D721Med (cell line): ENCODE measurements at regions not wholly inside any gene's neighbourhood (a gene's known extent, or its start where the extent isn't known, plus 50 kb on each side); places are given as distances from the start of the nearest gene placed in this dataset.

Experiments
- DNase-seq: peaks from one replicate; pipeline ENCODE4 v3.0.0; 2011; ENCODE audit warnings: low spot score; ENCODE audit not compliant: insufficient read length
- FAIRE-seq: peaks from 2 replicates; lab custom pipeline; 2011; peaks lifted over from hg19 to GRCh38; lab: Jason Lieb, UNC
- TF ChIP-seq, protein P1 (sequence below): IDR thresholded peaks from 2 replicates; pipeline ENCODE4 v1.5.1; 2012; ENCODE audit warnings: mild to moderate bottlenecking, control low read depth; ENCODE audit not compliant: insufficient read depth; ENCODE audit errors: missing control alignments

DNA sequence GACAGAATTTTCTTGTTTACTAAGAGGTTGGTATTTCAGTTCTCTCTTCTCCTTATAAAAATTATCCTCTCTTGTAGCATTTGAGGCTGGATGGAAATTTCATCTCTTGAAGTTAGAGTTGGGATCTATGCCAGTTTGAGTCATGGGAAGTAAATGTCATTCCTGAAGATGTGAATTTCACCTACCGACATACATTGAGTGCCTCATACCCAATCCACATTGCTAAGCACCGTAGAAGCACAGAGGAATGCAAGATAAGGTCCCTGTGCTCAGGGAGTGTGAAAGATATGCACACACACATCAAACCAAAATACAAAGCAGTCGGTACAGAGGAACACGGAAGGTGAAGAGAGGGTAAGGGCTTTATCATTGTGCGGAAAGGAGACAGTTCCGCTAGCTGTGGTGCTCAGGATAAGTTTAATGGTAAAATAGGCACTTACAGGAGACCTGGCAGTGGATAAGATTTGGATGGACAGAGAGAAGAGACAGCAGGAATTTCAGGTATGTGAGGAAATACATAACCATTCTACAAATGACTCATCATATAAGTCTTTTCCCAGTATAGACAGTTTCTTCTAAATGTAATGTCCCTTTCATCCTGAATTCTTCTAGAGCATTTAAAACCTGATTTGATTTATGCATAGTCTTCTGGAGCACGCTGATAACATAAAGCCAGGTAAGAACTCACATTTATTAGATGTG lies 205.3 kb upstream of the ST6GAL2 start:
- DNase-seq (no peak), FAIRE-seq (no peak)
- TF ChIP-seq, protein P1, sequence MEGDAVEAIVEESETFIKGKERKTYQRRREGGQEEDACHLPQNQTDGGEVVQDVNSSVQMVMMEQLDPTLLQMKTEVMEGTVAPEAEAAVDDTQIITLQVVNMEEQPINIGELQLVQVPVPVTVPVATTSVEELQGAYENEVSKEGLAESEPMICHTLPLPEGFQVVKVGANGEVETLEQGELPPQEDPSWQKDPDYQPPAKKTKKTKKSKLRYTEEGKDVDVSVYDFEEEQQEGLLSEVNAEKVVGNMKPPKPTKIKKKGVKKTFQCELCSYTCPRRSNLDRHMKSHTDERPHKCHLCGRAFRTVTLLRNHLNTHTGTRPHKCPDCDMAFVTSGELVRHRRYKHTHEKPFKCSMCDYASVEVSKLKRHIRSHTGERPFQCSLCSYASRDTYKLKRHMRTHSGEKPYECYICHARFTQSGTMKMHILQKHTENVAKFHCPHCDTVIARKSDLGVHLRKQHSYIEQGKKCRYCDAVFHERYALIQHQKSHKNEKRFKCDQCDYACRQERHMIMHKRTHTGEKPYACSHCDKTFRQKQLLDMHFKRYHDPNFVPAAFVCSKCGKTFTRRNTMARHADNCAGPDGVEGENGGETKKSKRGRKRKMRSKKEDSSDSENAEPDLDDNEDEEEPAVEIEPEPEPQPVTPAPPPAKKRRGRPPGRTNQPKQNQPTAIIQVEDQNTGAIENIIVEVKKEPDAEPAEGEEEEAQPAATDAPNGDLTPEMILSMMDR = no peak

DNA sequence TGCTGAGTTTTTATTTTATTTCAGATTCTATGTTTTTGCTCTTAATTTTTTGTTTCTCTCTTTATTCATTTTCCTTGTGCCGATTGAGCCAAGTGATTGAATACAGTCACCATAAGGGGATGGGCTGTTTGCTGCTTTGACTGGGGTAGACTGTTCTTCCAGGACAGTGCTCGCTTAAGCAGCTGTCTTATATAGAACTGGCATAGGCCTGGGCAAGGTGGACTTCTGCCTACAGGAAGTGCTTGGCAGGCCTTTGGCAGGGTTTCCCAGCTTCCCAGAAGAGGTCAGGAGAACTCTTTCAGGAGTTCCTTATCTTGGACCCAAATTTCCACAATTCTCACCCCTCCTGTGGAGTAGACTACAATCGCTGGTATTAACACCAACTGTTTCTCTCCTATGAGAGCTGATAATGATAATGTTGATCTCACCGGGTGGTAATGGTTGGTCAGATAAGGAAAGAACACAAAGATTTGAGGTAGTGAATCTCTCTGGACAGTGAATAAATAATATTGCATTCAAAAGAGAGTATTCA lies 207.5 kb upstream of the ST6GAL2 start:
- TF ChIP-seq, protein P1 = no peak
- DNase-seq = no peak
- no peak for FAIRE-seq

DNA sequence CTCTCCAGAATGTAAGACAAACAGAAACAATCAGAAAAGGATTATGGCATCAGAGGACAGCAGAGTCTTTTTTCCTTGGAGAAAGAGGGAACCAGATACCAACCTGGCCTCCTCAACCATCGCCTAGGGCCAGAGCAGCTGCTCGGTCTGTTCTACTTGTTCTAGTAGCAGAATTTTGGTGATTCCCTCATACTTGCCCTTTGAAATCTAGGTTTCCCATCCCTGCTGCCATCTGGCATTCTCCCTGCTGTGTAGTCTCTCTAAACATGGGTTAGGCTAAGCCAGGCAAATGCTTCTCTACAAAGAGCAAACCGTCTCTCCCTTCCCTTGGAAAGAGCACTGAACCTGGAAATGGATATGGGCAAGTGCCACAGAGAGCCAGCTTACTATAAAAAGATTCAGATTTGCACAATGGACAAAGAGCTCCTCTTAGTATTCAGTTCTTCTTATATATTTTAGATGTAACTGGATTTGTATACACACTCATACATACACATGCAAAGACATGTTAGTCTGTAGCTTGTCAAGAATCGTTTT lies 208.6 kb upstream of the ST6GAL2 start:
- FAIRE-seq (no peak), DNase-seq (no peak)
- TF ChIP-seq, protein P1 = no peak

DNA sequence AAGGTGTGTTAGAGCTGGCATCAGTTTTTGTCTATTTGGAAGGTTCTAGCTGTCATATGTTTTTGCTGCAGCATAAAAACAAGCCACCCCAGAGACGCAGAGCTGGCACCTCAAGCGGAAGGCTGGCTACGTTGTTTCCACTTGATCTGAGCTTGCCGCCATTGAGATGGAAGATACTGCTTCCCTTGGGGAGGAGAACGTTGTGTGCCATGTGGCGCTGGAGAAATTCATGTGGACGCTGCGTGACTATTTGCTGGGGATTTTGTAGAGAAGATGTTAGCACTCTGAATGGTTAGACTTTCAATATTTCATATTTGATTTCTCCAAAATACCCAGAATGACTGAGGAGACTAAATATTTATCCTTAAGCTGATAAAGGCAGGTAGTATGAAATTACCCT lies 216.2 kb upstream of the ST6GAL2 start:
- DNase-seq = no peak
- TF ChIP-seq, protein P1 = no peak
- no peak for FAIRE-seq

DNA sequence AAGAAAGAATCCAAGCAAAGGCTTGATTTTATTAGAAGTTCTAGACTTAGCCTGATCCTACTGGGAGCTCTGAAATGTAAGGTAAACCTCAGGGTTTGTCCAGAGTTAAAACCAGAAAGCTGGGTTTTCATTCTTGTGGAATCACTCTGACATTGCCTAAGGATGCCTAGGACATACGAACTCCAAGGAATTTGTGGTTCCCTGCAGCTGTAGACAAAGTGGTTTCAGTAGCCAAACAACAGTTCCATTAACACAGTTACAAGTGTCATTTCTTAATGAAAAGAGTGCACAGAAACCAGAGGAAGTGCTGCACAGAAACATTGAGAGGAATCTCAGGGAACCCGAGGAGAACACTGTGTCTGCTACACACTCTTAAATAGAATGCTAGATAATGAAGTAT lies 221.4 kb upstream of the ST6GAL2 start:
- TF ChIP-seq, protein P1 = no peak
- FAIRE-seq = no peak
- DNase-seq = no peak

DNA sequence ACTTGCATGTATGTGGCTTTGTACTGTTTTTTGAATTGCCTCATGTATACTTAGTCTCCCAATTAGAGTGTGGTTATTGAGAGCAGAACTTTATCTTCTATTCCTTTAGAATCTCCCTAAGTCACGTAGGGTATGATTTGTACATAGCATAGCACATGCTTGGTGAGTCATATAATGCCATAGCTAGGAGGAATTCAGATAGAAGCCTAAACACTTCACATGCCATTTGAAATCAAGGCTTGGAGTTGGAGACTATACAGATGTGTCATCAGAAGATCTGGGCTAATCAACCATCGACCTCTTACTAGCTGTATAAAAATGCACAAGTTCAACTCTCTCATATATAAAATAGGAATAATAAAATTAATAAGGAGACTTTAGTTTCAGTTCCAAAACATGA lies 222.6 kb upstream of the ST6GAL2 start:
- DNase-seq (no peak), FAIRE-seq (no peak)
- TF ChIP-seq, protein P1 = no peak

DNA sequence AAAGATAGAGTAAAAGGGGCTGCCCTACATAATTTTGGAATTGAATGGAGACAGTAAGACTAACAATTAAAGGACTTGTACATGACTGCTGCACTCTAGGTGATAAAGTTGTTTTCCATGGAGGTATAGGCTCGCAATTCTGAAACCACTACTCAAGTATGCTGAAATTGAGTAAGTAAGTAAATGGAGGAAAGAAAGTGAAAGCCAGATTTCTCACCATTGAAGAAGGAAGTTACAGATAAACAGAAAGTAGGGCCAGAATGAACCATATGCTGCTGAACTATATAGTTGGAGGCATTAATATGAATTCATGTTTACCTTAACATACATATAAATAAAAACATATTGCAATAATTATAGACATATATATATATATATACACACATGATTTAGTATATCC lies 225.7 kb upstream of the ST6GAL2 start:
- TF ChIP-seq, protein P1 = no peak
- no peak for FAIRE-seq

More for the DNA sequence above, 225.7 kb upstream of the ST6GAL2 start:
- DNase-seq = no peak
